Adipocyte (in vitro differentiated cells): ENCODE measurements at regions not wholly inside any gene's neighbourhood (a gene's known extent, or its start where the extent isn't known, plus 50 kb on each side); places are given as distances from the start of the nearest gene placed in this dataset.

ENCODE experiments used
- DNase-seq: peaks from one replicate; pipeline ENCODE4 v3.0.0-alpha.2; 2015; ENCODE audit warnings: low read depth
- H3K27me3 ChIP-seq: replicated peaks from 2 replicates; pipeline ENCODE4 v1.7.0; 2013; ENCODE audit warnings: mild to moderate bottlenecking, low read length, moderate library complexity; ENCODE audit not compliant: control insufficient read depth, insufficient read depth
- H3K36me3 ChIP-seq: 2 replicates; pipeline ENCODE4 v1.7.0; 2013; ENCODE audit warnings: low read length, mild to moderate bottlenecking, moderate library complexity; ENCODE audit not compliant: control insufficient read depth, insufficient read depth, severe bottlenecking
- H3K4me1 ChIP-seq: 2 replicates; pipeline ENCODE4 v1.7.0; 2013; ENCODE audit warnings: mild to moderate bottlenecking, low read length, moderate library complexity; ENCODE audit not compliant: control insufficient read depth, insufficient read depth
- H3K4me3 ChIP-seq: 2 replicates; pipeline ENCODE4 v1.7.0; 2013; ENCODE audit warnings: mild to moderate bottlenecking, low read length, moderate library complexity
- H3K9ac ChIP-seq: 2 replicates; pipeline ENCODE4 v1.7.0; 2013; ENCODE audit warnings: mild to moderate bottlenecking, low read length, moderate library complexity
- H3K9me3 ChIP-seq: 2 replicates; pipeline ENCODE4 v1.7.0; 2013; ENCODE audit warnings: mild to moderate bottlenecking, low read length, moderate library complexity; ENCODE audit not compliant: control insufficient read depth

DNA sequence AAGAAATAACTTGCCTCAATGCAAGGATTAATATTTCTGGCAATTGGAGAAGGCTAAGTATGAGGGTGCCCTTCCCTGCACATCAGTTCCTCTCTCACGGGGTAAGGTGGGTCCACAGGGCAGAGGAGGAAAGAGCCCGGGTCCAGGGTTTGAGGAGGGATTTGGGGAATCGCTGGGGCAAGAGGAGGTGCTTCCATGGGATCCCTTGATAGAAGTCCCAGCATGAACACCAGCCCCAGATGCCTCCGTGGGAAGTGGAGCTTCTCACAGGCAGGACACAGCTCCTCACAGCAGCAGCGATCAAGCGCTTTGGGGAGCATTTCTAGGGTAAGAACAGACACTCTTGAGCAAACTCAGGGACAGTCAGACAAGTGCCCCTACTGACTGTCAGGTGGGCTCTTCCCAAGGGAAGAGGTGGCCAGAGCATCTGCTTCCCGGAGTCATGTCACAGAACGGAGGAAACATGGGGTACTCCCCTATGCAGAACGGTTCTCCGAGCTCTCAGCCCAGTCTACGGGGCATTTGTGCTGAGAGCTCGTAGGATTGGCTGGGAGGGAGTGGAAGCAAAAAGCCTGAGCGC is 218.9 kb upstream of the ARL4C start:
- Histone ChIP-seq H3K36me3 (no peaks in the 10 kb centered on the region), H3K9me3 (no peaks in the 10 kb centered on the region), H3K27me3 (peaks cover 5% of the 10 kb centered on the region), H3K4me3 (no peak overlapping the region), H3K4me1 (no peaks in the 10 kb centered on the region), H3K9ac (no peak overlapping the region)
- no peak for DNase-seq

DNA sequence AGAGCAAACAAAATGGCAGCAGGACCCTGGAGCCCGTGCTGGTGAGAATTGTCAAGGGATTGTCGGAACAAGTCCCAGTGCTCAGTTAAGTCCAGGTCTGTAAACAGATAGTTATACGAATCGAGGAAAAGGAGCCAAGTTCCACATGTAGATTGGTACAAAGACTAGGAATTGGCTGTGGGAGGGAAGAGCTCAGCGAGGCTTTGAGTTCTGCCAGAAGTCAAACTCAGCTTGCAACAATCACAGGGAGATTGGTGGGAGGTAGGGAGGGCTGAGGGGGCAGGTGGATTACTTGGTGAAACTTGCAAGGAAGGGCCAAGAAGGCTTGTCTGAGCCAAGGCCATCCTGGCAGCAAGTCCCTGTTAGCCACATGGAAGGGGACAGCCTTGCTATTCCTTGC is 217.8 kb upstream of the ARL4C start:
- H3K4me1 ChIP-seq, result no peaks in the 10 kb centered on the region
- no peak overlapping the region for H3K4me3 ChIP-seq
- H3K36me3 ChIP-seq, result no peaks in the 10 kb centered on the region
- DNase-seq, result no peak
- H3K9me3 ChIP-seq, result no peaks in the 10 kb centered on the region
- peaks cover 5% of the 10 kb centered on the region for H3K27me3 ChIP-seq
- no peak overlapping the region for H3K9ac ChIP-seq

DNA sequence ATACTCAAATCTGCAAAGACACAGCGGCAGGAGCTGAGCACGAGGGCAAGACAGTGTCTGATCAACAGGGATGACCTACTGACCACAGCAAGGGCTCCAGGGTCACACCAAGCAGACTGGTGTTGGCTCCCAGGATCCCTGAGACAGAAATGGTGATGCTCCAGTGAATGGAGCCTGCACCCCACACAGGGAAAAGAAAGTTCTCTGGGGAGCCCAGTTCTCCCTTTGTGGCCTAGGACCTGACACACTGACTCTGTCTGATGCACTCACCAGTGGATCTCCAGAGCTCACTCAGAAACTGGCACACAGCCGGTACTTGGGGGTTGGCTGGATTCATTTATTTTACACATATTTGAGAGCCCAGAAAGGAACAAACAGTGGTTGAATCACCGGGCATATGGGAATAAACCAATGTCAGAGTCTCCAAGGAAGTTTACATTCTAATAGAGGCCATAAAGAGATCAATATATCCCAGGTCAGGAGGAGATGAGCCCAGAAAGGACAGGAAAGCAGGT is 215.6 kb upstream of the ARL4C start:
- no peak overlapping the region for H3K4me3 ChIP-seq
- H3K27me3 ChIP-seq, result peaks cover 5% of the 10 kb centered on the region
- no peaks in the 10 kb centered on the region for H3K36me3 ChIP-seq
- H3K9ac ChIP-seq, result no peak overlapping the region
- H3K9me3 ChIP-seq, result no peaks in the 10 kb centered on the region
- DNase-seq, result no peak
- H3K4me1 ChIP-seq, result peaks cover 5% of the 10 kb centered on the region

DNA sequence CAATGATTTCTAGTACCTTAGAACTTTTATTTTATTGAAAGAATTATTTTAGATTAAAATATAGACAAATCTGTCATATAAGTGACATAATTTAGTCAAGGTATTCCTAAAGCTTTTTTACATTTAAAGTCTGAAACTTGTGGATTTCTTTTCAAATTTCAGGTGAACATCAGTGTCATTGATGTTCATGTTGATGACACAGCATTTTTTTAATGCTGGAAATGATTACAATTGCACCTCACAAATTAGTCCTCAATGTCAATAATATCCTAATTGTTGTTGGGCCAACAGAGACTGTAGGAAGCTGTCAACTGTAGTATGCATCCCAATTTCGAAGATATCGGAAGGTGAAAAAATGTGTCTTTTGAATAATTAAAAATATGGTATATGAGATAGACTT is 214.4 kb upstream of the ARL4C start:
- no peak for DNase-seq

DNA sequence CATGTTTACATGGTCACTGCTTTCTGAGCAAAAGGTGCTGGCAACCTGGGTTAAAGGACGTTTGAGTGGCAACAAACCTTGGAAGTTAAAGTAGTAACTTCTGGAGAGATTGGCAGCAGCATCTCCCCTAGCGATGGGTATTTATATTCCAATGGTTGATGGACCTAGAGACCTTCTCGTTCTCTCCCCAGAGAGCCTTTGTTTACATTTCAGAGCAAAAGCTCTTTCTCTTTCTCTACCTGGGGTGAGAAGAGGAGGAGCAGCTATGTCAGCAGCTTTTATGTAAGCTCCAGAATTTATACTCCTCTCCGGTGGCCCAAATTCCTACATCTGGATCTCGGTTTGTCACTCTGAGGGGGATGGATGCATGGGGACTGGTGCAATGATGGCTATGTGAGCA is 213.7 kb upstream of the ARL4C start:
- Histone ChIP-seq H3K4me1 (peaks cover 5% of the 10 kb centered on the region), H3K9ac (no peak overlapping the region), H3K4me3 (no peak overlapping the region), H3K9me3 (no peaks in the 10 kb centered on the region), H3K36me3 (no peaks in the 10 kb centered on the region), H3K27me3 (peaks cover 5% of the 10 kb centered on the region)
- no peak for DNase-seq

More for the DNA sequence above, 214.4 kb upstream of the ARL4C start:
- Histone ChIP-seq H3K36me3 (no peaks in the 10 kb centered on the region), H3K4me1 (peaks cover 5% of the 10 kb centered on the region), H3K9me3 (no peaks in the 10 kb centered on the region), H3K4me3 (no peak overlapping the region), H3K9ac (no peak overlapping the region), H3K27me3 (peaks cover 5% of the 10 kb centered on the region)

DNA sequence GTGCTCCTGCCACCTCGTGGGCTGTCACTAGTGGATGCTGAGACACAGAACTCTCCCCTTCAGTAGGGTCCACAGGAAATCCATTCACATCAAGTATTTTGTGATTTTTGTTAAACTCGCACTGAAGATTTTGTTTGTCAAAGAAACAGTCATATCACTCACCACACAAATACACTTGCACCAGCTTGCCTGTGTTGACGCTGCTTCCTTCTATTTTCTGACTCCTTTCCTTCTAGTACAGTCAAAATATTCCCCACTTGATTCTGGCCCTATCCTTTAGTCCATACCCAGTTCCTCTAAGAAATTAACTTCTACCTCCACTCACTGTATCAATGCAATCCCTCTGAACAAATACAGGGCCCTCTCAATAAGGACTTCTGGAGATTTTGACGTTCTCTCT is 213.2 kb upstream of the ARL4C start:
- H3K27me3 ChIP-seq, result peaks cover 5% of the 10 kb centered on the region
- no peak for DNase-seq
- no peaks in the 10 kb centered on the region for H3K9me3 ChIP-seq
- no peaks in the 10 kb centered on the region for H3K36me3 ChIP-seq
- H3K4me1 ChIP-seq, result peaks cover 5% of the 10 kb centered on the region
- H3K4me3 ChIP-seq, result no peak overlapping the region
- H3K9ac ChIP-seq, result no peak overlapping the region

DNA sequence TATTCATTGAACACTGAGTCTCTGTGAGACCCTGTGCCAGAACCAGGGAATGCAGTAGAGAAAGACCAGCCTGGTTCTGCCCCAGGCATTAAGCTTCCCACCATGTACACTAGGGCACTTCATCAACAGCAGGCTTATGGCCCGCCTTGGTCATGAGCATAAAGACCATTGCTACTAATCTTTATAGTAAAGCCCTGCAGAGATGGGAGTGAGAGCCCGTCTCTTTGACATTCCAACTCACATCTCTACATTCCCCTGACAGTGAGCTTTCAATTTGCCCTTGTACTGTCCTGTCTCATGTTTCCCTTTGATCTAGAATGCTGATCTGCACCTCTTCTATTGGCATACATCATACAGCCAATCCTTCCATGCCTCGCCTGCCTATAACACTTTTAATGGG is 211.8 kb upstream of the ARL4C start:
- Histone ChIP-seq H3K36me3 (no peaks in the 10 kb centered on the region), H3K4me3 (no peak overlapping the region), H3K9ac (no peak overlapping the region), H3K27me3 (no peaks in the 10 kb centered on the region), H3K4me1 (peaks cover 5% of the 10 kb centered on the region), H3K9me3 (no peaks in the 10 kb centered on the region)
- DNase-seq, result no peak

DNA sequence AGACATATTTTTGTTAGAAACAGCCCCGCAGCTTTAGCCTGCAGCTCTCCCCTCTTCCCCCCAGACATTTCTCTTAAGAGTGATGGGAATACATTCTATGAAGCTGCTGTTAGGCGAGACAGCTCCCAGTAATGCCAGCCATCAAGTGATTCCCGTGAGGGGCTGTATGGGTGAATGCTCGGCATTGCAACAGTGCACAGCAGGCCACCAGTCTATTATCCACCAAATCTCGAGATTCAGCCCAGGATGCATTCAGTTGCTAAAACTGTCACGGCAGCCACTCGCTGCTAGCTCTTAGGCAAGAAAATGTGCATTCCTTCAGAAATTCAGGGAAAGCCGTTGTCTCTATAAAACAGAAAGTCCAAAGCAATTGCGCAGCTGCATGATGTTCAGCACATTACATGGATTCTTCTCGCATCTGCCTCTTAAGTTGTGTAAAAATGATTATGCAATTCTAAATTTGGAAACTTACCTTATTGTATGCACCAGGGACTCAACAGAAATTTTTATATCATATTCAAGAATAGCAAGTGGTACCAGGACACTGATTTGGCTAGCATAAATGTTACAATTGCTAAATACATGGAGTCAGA is 211.3 kb upstream of the ARL4C start:
- H3K9me3 ChIP-seq, result no peaks in the 10 kb centered on the region
- H3K27me3 ChIP-seq, result no peaks in the 10 kb centered on the region
- H3K4me3 ChIP-seq, result no peak overlapping the region

DNA sequence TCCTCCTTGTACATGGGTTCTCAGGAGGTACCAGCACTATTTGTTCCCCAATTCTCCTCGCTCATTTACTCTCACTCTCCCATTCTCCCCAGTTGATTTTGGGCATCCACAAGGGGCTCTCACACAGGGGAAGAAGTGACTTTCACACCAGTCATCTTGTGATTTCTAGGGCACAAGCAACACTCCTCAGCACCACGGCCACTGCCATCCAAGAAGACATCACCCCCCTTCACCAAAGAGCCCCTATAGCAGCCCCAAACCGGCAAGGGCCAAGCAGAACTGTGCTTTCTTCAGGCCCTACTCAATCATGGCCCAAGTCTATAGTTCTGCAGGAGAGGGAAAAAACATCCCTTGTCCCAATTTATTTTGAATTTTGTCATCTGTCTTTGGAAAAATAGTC is 209.2 kb upstream of the ARL4C start:
- Histone ChIP-seq H3K4me3 (no peak overlapping the region), H3K36me3 (no peaks in the 10 kb centered on the region), H3K9ac (no peak overlapping the region), H3K9me3 (no peaks in the 10 kb centered on the region), H3K27me3 (no peaks in the 10 kb centered on the region), H3K4me1 (peaks cover 5% of the 10 kb centered on the region)
- DNase-seq, result no peak

More for the DNA sequence above, 211.3 kb upstream of the ARL4C start:
- H3K9ac ChIP-seq, result no peak overlapping the region
- H3K36me3 ChIP-seq, result no peaks in the 10 kb centered on the region
- H3K4me1 ChIP-seq, result peaks cover 5% of the 10 kb centered on the region
- no peak for DNase-seq

DNA sequence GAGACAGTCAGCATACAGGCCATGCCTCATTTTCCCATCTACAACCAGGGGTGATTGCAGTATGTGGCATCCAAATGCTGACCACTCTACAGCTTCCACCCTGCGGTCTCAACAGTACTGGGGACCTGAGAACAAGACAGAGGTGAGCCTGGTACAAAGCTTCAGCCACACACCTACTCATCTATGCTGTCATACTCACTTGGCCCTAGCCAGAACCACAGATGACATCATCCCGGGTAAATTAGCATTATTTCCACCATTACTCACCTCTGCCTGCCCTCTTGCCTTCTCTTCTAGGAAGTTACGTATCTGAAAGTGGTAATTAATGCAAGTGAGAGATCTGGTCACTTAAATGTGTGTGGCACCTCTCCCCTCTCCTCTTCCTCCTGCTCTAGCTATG is 208.2 kb upstream of the ARL4C start:
- Histone ChIP-seq H3K9ac (no peak overlapping the region), H3K36me3 (no peaks in the 10 kb centered on the region), H3K4me1 (peaks cover 5% of the 10 kb centered on the region), H3K4me3 (no peak overlapping the region), H3K9me3 (no peaks in the 10 kb centered on the region), H3K27me3 (no peaks in the 10 kb centered on the region)
- peak; percentile 13 for DNase-seq

DNA sequence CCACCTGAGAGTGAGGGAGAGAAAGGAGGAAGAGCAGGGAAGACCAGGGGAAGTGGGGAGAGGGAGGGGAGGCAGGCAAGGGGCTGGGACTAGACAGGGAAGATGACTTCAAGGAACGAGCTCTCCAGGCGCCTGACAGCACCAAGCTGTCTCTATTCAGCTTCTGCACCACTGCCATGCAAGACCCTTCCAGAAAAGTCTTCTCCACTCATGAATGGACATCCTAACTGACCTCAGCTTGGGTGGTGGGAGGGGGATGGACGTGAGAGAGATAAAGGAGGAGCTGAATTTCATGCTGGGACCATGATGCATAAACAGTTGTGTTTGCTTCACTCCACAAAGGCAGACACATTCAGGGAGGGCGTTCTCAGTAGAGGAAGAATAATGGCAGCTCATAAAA is 206.4 kb upstream of the ARL4C start:
- Histone ChIP-seq H3K27me3 (no peaks in the 10 kb centered on the region), H3K4me1 (no peaks in the 10 kb centered on the region), H3K4me3 (no peak overlapping the region), H3K9me3 (no peaks in the 10 kb centered on the region), H3K9ac (no peak overlapping the region), H3K36me3 (no peaks in the 10 kb centered on the region)
- no peak for DNase-seq
